HG02678 (cell line): ENCODE measurements at regions not wholly inside any gene's neighbourhood (a gene's known extent, or its start where the extent isn't known, plus 50 kb on each side); places are given as distances from the start of the nearest gene placed in this dataset.

Experiments used
- ATAC-seq: cut with Tn5 transposase; IDR thresholded peaks from one replicate; pipeline ENCODE4 v1.9.1; 2021; ENCODE audit warnings: mild to moderate bottlenecking, moderate library complexity; ENCODE audit not compliant: unreplicated experiment

DNA sequence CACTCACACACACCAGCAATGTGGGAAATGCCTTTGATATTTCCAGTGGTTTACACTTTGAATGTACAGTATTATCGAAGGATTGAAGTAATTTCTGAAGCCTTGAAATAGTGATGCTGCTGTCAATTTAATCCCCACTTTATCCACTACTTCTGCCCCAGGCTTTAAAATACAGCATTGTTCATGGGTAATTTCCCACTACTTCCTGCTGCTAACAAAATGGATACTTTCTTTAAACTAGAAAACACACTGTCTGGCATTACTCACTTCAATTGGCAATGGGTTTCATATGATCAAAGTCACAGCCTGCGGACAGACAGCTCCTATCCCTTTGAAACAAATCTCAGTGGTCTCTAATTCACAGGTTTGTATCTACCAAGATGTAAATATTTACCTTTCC lies 292.2 kb downstream of the CDH11 start:
- ATAC-seq = no peak

DNA sequence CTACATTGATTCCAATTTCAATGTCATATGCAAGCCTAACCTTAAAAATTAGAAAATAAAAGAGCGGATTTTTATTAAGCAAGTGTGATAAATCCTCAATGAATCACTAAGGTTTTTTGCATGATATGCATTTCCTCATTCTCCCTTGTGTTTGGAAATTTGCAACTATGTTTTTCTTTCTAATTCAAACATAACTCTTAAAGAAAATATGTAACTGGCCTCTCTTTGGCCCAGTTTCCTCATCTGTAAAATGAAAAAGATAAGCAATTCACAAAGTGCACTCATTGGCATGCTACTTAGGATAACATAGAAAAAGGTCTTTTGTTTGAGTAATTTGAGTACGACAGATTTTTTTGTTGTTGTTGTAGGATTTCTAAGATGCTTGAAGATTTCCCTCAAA lies 295.5 kb downstream of the CDH11 start:
- ATAC-seq = no peak

DNA sequence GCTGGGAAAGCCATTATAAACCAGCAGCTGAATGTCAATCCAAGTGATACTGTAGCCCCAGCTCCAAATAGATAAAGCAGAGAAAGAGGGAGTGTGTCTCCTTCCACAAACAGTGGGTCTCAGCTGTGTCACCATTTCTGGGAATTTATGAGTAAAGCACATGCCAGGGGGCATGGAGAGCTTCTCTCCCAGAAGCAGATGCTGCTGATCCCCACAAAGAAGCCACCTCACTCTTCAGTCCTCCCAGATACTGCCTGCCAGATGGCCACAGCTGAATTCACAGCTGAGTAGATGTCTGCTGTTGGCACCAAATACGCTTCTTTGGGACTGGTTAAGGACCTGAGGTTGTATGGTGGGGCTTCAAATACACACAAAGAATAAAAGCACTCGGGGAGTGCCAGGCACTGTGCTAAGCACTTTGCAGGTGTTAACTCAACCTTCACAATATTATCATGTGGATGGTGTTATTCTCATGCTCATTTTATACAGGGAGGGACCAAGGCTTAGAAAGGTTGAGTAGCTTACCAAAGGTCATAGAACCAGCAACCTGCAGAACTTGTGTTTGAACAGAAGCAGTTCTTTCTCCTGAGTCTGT lies 298.3 kb downstream of the CDH11 start:
- no peak for ATAC-seq

DNA sequence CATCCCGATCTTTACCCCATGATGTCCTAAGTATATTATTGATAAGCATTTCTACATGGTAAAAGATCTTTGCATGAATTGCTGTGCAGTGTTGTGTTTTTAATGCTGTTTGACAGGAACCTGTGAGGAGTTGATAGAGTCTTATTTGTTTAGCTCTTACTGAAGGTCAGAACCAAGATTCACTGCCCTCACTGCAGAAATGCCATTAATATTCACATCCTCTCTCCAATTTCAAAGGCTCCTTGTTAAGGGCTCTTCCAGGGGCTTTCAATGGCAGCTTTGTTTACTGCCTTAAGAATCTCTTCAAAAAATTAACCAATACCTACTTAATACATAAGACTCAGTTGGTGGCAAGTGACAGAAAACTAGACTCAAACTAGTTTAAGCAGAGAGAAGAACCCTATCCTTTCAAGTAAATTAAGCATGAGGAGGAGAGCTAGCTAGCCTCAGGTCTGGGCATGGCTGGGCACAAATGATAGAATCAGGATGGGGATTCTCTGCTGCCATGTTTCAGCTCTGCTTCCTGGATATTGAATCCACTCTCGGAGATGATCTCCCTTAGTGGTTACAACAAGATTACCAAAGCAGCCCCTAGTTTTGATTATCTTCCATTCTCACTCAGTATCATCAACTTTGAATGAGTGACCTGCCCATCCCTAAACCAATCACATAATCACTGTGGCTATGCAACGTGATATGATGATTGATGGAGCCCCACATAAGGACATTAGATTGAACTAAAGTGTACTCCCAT lies 311.8 kb downstream of the CDH11 start:
- no peak for ATAC-seq

DNA sequence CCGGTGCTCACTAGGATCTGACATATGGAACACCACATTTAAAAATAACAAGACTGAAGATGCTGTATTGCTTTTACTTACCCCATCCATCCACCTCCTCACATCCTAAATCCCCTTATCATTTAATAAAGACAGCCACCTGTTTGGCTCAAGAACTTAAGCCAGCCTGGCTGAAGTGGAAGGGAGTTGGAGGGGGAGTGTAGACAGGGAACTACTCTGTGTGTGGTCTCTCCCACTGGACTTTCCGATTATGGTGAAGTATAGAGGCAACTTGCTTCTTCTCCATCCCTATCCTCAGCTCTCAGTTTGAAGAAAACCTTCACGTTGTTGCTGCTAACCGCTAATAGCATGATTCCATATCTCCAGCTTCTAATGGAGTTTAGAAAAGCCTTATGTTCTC lies 313.4 kb downstream of the CDH11 start:
- no peak for ATAC-seq

DNA sequence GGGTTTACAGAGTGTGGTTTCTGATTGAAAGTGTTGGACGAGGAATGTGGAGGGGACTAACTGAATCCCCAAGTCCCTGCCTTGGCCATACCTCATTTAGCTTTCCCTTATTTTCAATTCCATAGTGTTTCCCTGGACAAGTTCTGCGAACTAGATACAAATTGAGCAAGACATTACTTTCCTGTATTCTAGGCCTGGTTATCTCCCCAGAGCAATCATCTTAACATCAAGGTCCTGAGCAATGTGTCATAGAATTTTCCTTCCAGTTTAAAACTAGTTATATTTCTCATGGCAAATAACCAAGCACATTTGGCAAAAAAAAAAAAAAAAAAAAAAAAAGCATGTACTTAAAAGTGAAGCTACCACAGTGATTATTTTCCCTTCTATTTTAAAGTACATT lies 330.1 kb downstream of the CDH11 start:
- ATAC-seq = no peak

DNA sequence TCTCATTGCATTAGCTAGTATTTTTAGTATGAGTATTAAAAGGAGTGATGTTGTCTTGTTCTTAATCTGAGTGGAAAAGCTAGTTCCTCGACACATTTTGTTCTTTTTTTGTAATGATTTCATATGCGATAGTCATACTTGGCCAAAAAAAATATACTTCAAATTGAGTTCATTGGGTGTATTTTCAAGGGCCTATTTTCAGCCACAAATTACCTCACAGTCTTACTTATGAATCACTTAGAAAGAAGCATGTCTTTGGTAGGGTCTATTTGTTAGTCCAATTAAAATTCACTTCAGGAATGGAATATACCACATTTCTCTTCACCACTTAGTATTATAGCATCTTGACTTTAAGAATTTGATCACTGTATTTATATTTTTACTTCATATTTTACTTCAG lies 337.2 kb downstream of the CDH11 start:
- no peak for ATAC-seq

DNA sequence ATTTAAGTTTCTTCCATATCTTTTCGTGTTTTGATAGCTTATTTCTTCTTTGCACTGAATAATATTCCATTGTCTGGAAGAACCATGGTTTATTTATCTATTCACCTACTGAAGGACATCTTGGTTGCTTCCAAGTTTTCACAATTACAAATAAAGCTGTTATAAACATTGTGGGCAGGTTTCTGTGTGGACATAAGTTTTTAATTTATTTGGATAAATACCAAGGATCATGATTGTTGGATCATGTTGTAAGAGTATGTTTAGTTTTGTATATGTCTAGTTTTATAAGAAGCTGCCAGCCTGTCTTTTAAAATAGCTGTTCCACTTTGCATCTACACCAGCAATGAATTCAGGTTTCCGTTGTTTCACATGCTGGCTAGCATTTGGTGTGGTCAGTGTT lies 339.4 kb downstream of the CDH11 start:
- no peak for ATAC-seq

DNA sequence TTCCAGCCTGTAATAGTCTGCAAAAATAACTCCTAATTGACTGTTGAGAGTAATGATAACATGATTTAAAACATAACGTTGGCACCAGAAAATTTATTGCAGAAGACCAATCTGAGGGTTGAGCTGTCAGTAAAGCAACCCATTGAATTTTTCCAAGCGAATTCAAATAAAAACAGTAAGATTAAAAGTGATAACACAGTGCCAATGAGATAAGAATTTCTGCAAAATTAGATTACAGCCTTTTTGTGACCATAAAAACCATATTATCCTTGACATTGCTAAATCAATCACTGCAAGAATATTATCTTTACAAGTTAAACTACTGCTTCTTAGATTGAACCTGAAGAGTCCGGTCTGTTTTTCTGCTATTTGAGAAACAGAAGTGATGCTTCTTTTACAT lies 341.4 kb downstream of the CDH11 start:
- ATAC-seq = no peak

DNA sequence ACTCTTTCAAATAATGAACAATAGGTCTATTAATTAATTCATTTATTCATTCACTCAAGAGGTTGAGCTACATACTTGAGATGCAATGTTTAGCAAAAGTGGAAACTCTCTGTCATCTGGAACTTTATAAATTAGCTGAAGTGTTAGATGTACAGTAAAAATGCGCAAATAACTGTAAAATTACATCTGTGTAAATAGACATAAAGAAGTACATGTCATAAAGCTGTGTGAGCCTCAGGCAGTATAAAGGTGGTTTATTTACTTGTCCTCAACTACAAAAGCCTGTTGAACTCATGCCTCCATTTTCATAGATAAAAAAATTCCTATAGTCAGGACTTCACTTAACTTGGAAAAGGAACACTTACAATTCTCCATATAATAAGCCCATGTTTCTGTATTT lies 343.1 kb downstream of the CDH11 start:
- ATAC-seq = no peak

DNA sequence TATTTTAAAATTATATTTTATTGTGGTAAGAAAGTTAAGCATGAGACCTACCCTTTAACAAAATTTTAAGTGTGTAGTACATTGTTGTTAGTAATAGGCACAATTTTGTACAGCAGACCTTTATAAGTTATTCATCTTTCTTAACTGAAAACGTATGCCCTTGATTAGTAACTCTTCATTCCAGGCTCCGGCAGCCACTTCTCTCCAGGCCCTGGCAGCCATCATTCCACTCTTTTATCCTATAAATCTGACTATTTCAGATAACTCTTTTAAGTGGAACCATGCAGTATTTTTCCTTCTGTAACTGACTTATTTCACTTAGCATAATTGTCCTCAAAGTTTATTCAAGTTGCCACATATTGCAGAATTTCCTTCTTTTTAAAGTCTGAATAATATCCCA lies 348.2 kb downstream of the CDH11 start:
- no peak for ATAC-seq

DNA sequence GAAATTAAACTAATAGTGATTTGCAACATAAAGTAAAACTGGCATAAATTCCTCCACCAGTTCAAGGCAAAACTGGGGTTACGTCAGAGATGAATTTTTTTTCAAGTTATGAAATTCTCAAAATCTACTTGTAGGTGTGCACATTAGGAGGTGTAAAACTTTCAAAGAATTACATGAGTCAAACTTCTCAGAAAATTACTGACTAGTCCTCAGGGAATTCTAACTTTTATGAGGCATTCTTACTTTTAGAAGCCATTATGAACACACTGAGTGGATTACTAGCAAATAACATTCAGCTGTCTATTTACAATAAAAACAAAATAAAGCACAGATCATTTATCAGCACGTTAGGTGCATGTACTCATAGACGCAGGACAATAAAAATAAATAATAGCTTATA lies 348.7 kb downstream of the CDH11 start:
- ATAC-seq = no peak

DNA sequence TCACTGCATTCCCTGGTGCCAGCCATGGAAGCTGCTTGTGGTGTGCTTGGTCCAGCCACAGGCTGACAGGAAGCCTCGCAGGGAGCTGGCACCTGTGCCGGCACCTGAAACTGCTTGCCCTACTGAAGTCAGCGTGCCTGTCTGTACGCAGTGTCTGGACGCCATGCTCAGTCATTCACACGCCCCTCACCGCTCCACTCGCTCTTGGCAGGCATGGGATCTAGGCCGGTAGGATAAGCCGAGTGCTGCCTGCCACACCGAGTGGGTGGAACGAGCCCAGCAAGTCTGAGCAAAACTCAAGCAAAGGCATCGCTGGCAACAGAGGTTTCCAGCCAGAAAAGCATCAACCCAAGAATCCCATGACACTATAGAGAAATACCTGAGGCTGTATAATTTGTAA lies 350.6 kb downstream of the CDH11 start:
- no peak for ATAC-seq

DNA sequence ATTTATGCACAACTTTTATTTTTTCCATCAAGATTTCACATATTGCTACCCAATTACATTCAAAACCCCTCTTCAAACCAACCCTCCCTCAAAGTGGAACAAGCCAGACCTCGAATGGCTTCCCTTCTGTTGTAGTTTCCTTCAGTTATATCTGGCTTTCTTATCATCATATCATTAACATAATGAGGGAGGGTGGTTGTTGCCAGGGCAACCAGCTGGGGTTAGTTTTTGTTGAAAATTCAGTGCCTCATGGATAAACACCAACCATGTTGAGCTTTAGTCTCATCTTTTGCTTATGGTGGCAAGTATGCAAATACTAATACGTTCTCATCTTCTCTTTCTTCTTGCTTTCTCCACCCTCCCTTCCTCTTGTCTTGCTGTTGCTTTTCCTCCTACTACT lies 359.7 kb downstream of the CDH11 start:
- ATAC-seq = no peak

DNA sequence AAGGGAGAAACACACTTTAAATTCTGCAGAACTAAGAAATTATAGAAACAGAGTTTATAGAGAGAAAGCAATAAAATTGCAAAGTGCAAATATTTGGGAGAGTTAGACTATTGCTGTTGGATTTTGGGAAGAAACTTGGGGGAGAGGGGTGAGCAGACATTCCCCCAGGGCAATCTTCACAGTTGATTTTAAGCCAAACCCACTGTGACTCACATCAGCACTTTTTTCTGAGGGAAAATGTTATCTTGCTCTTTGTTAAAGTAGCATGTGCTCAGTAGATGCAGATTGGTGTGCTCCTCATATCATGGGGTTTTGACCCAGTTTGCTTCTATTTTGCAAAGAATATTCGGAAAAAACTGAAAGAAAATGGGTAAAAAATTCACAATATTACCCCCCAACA lies 367.6 kb downstream of the CDH11 start:
- no peak for ATAC-seq

DNA sequence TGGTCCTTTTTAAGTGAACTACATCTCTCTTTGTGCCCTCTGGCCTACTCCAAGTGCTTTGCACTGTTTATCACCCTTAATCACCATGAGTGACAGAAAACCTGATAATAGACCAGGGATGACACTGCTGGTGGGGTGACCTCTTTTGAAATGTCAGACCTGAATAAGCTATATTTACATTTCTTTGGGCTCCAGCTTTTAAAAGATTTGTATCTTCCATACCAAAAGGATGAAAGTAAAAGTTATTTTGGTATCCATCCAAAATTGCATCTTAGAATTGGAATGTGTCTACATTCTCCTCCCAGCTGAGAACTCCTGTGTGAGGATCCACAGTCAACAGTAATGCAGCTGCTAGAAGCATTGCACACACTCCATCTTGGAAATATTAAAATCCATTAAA lies 370.0 kb downstream of the CDH11 start:
- no peak for ATAC-seq

DNA sequence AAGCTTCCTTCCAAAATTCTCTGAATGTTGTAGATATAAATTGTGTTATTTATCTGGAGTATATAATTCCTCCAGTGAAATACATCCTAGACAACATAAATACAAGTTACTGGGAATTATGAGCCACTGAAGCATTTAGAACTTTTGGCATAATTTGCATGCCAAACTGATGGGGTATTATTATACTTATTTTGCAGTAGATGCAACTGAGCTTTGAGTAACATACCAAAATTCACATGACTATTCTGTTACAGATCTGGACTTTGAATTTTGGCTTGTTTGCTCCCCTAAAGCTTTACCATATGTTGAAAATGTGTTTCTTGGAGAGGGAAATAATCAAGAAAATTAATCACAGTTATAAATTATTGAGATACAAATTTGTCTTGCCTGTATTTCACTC lies 372.5 kb downstream of the CDH11 start:
- ATAC-seq = no peak

DNA sequence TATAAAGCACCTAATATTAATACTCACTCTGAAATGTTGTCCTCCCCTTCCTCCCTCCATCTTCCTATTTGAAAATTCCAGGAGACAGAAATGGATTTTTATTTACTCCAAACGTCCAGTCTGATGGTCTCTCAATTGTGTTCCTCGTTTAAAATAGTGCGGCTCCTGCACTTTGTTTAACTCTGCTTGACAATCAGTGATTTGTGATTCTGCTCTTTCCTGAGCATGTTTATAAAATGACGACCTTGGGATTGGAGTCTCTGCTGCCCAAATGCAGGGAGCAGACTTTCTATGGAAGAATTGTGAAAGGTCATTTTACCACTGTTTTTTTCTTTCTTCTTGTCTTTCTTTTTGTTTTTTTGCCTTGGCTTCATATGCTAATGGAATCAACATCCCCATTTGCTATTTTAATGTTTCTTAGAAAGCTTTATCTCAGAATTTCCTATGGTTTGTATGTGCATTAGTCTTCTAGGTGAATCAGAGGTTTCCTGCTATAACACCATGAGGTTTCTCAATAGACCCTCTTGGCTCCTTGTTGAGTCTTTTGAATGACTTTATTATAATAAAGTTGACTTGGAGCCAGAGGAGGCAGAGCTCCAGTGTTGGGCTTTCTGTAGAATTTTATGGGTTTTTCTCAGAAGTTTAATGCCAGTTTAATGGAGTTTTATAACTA lies 376.5 kb downstream of the CDH11 start:
- ATAC-seq = no peak

DNA sequence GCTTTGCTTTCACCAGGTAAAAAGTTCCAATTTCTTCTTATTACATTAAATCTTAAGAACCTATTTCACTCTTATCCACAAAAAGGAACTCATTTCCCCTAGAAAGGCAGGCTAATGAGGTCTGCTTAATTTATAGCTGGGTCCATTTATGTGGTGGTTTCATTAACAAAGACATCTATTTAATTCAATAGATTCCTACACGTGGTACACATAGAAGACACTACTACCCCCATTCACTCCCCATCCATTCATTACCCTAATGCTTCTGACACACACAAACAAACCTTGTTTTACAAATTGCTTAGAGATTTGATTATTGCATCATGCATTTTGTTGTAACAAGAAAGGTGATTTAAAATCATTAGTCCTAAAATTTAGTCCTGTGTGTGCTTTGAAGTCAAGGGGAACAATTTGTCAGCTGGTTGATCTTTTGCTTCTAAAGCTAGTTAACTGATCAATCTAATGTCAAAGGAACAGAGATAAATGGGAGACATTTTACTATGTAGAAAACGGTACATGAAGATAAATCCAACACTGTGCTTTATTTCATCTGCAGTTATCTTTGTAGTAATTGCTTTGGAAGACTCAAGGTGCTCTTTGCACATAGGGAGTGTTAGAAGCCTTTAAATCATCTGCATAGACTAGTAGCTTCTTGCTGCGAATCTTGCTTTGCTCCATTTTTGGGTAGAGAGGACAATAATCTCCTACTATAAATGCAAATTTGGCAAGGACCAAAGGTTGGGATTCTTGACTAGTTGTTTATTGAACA lies 379.2 kb downstream of the CDH11 start:
- ATAC-seq = no peak

DNA sequence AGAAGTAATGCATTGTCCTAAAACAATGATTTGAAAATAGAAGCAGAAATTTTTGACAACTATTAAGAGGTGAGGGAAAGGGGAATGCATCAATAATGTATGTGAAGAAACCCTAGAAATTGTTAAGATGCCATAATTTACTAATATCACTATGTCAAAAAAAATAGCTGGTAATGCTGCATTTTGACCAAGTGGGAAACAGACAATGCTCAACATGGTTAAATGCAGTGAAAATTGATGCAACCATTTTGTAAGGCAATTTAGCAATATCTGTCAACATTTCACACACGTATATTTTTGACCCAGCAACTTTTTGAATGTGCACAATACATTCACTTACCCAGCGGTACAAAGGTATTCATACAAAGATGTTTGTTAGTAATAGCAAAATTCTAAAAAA lies 381.6 kb downstream of the CDH11 start:
- no peak for ATAC-seq

DNA sequence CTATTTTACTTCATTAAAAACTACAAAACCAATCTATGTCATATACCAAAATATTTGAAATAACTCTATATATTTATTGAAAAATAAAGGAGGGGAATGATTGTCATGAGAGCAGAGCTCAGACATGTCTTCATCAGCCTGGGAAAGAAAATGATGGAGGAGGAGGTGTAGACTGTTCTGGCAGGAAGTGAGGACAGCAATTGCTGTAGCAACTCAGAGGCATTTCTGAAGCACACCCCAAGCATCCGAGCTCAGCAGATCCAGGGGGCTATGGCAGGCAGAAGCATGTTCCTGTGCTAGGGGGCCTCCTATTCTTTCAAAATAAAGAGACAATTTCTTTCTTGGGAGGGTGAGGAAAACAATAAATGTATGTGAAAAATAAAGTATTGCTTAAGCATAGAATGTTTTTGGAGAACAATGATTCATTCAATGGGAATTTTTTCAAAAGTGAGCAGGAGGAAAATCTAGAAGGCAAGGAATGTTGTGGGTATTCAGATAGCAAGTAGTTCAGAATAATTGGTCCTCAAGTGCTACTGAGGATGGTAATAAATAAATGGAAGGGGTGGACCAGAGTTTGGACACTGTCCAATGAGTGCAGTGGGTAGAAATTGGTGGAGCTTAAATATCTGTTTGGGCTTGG lies 383.4 kb downstream of the CDH11 start:
- no peak for ATAC-seq
